8988T (cell line): ENCODE measurements at regions not wholly inside any gene's neighbourhood (a gene's known extent, or its start where the extent isn't known, plus 50 kb on each side); places are given as distances from the start of the nearest gene placed in this dataset.

Experiments
- DNase-seq: peaks from one replicate; pipeline ENCODE4 v3.0.0; 2011

DNA sequence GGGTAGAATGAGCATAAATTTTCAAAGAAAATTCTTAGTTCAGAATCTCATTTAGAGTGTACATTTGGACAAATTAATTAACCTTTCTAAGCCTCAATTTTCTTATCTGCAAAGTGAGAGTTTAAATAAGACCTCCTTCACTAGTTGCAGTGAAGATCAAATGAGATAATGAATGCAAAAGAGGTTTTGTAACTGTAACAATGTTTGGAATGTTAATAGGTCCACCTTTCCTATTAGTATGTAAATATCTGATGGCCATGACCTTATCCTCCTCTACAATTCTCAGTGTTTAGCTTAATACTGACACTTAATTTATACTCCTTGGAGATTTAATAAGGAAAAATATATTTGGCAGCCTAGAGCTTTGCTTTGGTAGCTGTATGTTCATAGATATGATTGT, 138.8 kb downstream of the GABRG1 start:
- no peak for DNase-seq

GRCh38 chr4:45971108-45971507, 152.7 kb downstream of the GABRG1 start:
- DNase-seq, result no peak

GRCh38 chr4:45957353-45957752, 166.5 kb downstream of the GABRG1 start:
- DNase-seq, result no peak

DNA sequence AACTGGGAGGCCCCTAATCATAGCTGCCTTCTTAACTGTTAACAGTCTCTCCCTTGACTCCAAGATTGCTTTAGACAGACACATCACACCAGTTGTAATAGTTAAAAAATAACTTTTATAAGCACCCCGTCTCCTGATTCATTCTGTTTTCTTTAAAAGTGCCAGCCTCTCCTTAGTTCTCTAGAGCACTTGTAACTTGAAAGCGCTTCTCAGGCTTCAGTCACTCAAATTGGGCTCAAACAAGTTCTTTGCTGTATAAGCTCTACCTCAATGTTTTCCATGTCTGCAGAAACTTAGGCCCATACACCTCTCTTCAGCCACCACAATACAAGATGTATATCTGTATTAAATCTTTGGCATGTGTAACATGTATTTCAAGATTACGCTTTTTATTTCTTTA, 169.6 kb downstream of the GABRG1 start:
- DNase-seq, result no peak

DNA sequence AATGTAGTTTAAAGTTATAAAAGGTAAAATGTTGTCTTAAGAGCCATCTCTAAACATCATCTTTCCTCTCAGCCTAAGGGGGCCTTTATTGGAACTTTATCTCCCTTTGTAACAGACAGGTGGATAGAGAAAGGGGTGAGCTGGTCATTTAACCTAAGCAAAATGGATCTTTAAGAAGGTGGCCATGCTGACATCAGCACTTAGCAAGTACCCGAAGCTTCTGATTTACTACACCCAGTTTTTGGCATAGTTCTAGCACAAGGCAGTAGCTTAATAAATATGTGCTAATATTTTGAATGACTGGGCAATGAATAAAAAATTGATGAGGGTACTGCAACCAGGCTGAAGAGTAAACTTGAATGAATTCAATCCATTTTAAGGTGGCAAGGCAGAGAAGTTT, 172.7 kb downstream of the GABRG1 start:
- no peak for DNase-seq

- no peak for DNase-seq
Measured at GRCh38 chr4:45946699-45947098, 177.2 kb downstream of the GABRG1 start.

- no peak for DNase-seq
Measured at GRCh38 chr4:45944000-45944399, 179.9 kb downstream of the GABRG1 start.

DNA sequence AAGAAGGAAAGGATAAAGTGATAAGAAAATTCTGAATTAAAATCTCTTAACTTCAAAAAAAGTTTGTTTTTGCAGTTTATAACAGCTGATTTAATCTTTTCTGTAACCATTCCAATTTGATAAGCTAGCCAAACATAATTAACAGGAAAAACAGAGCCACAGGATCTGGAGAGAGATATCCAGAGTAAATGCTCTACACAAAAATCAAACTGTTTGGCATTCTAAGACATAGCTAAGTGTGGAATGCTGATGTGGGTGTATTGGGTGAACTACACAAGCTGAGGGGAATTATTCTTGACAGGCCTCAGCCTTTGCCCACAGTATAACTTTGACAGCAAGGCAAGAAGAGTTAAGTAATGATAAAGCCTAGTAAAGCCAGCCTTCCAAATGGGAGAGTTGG, 184.8 kb downstream of the GABRG1 start:
- no peak for DNase-seq

- no peak for DNase-seq
Measured at GRCh38 chr4:45931154-45931553, 192.7 kb downstream of the GABRG1 start.

- no peak for DNase-seq
Measured at GRCh38 chr4:45927641-45928040, 196.2 kb downstream of the GABRG1 start.

- no peak for DNase-seq
Measured at GRCh38 chr4:45925809-45926208, 198.0 kb downstream of the GABRG1 start.

GRCh38 chr4:45920861-45921260, 203.0 kb downstream of the GABRG1 start:
- DNase-seq, result no peak

- no peak for DNase-seq
Measured at GRCh38 chr4:45910511-45910910, 213.3 kb downstream of the GABRG1 start.

DNA sequence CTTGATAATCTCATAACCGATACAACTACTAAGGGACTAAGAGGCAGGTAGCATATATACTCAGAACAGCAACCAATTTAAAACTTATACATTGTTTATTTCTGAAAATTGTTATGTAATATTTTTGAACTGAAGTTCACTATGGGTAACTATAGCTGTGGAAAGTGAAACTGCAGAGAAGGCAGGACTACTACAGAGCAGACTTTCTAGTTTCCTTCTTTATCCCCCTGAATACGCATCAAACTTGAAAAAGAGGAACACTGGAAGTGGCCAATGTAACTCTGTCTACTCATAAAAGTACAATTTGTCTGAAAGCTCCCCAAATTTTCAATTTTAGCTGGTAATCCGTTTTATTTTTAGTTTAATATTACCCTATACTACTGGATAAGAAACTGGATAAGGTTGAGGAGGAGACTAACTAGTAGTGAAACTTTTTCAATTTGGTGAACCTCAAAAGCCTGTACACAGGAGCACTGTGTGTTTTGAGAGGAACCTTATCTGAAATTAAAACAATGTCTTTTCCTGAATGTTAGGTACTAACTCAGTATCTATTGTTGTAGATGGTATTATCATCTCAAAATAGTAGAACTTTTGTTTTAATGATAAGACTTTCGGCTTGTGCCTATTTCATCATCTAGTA, 225.8 kb downstream of the GABRG1 start:
- DNase-seq, result no peak

DNA sequence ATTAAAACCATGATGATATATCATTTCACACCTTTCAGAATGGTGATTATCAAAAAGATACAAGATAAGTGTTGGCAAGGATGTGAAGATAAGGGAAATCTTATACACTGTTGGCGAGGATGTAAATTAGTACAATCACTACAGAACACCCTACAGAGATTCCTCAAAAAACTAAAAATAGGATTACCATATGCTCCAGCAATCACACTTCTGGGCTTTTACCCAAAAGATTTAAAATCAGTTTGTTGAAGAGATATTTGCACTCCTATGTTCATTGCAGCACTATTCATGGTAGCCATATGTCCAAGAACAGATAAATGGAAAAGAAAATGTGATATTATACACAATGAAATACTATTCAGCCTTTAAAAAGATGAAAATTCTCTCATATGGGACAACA, 240.4 kb downstream of the GABRG1 start:
- no peak for DNase-seq

DNA sequence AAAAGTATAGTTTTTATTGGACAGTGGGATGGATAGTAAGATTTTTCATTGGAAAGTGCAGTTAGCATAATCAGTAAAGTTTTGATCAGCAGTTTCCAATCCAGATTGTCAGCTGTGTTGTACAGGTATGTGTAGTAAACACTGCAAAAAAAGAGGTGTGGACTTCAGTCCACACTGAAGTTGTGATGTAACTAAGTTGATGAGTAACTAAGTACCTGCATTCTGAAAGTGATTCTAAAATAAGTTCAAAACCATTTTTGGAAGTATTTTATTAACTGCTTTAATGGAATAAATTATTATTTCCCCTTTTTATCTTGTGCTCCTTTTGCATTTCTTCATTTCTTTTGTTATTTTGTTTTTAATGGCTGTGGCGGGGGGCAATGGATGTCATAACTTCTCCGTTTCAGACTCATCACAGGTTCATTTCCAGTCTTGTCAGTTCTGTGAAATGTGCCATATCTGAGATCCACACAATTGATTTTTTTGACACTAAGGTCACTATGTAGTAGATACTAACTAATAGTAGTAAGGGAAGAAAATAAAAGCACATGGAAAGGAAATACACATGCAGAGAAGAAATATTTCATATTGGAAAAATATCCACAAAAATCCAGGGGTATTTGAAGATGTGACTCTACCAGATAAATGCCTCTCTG, 247.5 kb downstream of the GABRG1 start:
- DNase-seq, result no peak

- DNase-seq, result no peak
Measured at GRCh38 chr4:45869184-45869583, 254.7 kb downstream of the GABRG1 start.

- no peak for DNase-seq
Measured at GRCh38 chr4:45865781-45866180, 258.1 kb downstream of the GABRG1 start.

DNA sequence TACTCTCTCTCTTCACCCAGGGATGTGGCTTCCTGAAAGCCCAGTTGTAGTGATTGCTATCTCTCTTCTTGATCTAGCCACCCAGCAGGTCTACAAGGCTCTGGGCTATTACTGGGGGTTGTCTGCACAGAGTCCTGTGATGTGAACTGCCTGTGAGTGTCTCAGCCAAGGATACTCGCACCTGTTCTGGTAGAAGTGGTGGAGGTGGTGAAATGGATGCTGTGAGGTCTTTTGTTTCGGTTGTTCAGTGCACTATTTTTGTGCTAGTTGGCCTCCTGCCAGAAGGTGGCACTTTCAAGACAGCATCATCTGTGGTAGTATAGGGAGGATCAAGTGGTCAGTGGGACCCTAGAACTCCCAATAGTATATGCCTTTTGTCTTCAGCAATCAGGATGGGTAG, 268.0 kb downstream of the GABRG1 start:
- no peak for DNase-seq

GRCh38 chr4:45846016-45846415, 277.8 kb downstream of the GABRG1 start:
- DNase-seq, result no peak

GRCh38 chr4:45841791-45842190, 282.1 kb downstream of the GABRG1 start:
- DNase-seq, result no peak

- DNase-seq, result no peak
Measured at GRCh38 chr4:45831692-45832091, 292.2 kb downstream of the GABRG1 start.

GRCh38 chr4:45803994-45804393, 319.9 kb downstream of the GABRG1 start:
- DNase-seq, result no peak

DNA sequence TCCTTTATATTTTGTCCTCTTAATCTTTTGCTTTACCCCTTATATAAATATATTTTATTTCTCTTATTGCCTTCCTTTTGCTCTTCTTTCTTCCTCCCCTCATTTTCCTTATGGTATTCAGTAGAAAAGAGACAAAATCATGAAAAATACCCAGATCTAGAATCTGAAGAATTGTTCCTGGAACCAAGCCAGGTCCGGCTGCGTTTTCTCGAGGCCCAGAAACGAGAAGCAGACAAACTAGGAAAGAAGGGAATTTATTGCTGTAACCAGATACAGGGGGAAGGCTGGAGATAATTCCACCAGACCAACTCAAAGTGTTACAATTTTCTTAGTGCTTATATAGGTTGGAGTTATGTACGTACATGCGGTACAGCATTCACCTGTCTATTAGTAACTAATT, 328.7 kb downstream of the GABRG1 start:
- no peak for DNase-seq

- no peak for DNase-seq
Measured at GRCh38 chr4:45778514-45778913, 345.3 kb downstream of the GABRG1 start.
